ENCODE measurements at regions not wholly inside any gene's neighbourhood (a gene's known extent, or its start where the extent isn't known, plus 50 kb on each side); places are given as distances from the start of the nearest gene placed in this dataset.

DNA sequence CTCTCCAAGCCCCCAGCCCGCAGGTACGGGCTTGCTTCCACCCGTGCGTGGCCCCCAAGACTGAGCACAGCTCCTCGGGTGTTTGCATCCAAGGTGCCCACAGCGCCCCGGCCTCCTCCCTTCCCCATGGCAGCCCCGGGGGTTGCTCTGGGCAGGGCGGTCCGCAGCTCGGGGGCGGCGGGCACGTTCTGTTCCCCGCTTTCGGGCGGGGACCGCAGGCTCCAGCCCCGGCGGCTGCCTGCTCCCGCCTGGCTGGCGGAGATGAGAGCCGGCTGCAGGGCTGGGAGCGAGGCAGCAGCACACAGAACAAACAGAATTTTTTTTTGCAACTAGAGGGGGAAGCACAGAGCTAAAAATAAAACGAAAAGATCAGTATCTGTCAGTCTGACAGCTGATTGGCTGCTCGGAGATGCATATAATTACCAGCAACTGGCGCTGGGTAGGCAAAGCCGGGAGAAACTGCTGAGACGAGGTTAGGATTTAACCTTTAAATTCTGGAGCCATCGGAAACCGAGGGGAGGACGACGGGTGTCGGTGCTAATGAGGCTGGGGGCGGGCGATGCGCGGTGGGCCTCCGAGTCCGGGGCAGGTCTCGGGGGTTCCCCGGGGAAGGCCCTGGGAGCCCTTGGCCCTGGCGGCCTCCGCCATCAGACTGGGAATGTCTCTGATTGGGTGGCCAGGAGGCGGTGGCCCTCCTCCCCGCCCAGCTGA is 142.7 kb upstream of the IER5L start:
- Histone ChIP-seq H3K4me1 (ENCODE audit: insufficient read depth, poor library complexity, severe bottlenecking) (peaks cover 4% of the 10 kb centered on the region), H3K9me3 (ENCODE audit: severe bottlenecking) (no peaks in the 10 kb centered on the region), H3K4me3 (ENCODE audit: severe bottlenecking) (no peak overlapping the region), H3K27ac (ENCODE audit: poor library complexity, severe bottlenecking) (no peak overlapping the region), H3K36me3 (ENCODE audit: low read depth) (no peaks in the 10 kb centered on the region), H3K27me3 (ENCODE audit: insufficient read depth, poor library complexity, severe bottlenecking) (no peaks in the 10 kb centered on the region)
- TF ChIP-seq, protein P1, sequence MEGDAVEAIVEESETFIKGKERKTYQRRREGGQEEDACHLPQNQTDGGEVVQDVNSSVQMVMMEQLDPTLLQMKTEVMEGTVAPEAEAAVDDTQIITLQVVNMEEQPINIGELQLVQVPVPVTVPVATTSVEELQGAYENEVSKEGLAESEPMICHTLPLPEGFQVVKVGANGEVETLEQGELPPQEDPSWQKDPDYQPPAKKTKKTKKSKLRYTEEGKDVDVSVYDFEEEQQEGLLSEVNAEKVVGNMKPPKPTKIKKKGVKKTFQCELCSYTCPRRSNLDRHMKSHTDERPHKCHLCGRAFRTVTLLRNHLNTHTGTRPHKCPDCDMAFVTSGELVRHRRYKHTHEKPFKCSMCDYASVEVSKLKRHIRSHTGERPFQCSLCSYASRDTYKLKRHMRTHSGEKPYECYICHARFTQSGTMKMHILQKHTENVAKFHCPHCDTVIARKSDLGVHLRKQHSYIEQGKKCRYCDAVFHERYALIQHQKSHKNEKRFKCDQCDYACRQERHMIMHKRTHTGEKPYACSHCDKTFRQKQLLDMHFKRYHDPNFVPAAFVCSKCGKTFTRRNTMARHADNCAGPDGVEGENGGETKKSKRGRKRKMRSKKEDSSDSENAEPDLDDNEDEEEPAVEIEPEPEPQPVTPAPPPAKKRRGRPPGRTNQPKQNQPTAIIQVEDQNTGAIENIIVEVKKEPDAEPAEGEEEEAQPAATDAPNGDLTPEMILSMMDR (IDR thresholded peaks at IDR 0.05; ENCODE audit: poor library complexity, severe bottlenecking): peak; percentile 7
- DNase-seq (ENCODE audit: low spot score) (no peak), ATAC-seq (ENCODE audit: low read depth) (peak; percentile 60)

DNA sequence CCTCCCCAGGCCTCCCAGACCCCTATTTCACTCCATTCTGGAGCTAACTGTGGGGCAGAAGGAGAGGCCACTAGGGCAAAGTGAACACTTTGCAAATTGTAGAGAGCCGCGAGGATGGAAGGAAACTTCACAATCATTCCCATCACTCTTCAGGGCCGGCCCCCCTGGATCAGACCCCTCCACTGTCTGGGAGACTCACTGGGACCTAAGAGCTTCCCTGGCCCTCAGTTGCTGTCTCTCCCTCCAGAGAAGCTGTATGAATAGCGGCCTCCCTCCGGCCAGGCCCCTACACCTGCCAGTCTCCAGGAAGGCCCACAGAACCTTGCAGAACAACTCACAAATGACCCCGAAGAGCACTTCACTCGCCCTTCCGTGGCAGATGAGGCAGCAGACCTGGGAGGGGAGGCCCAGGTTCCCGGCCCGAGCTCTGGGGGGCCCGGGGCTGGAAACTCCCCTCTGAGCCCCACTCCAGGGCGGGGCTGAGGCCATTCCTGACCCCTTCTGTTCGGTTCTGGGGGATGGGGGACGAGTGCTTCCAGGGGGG is 141.9 kb upstream of the IER5L start:
- no peak overlapping the region for H3K4me3 ChIP-seq (ENCODE audit: severe bottlenecking)
- H3K4me1 ChIP-seq (ENCODE audit: insufficient read depth, poor library complexity, severe bottlenecking): peaks cover 4% of the 10 kb centered on the region
- H3K36me3 ChIP-seq (ENCODE audit: low read depth): no peaks in the 10 kb centered on the region
- no peak for DNase-seq (ENCODE audit: low spot score)
- H3K9me3 ChIP-seq (ENCODE audit: severe bottlenecking): no peaks in the 10 kb centered on the region
- TF ChIP-seq, protein P1 (IDR thresholded peaks at IDR 0.05; ENCODE audit: poor library complexity, severe bottlenecking): no peak
- no peak overlapping the region for H3K27ac ChIP-seq (ENCODE audit: poor library complexity, severe bottlenecking)
- no peaks in the 10 kb centered on the region for H3K27me3 ChIP-seq (ENCODE audit: insufficient read depth, poor library complexity, severe bottlenecking)
- ATAC-seq (ENCODE audit: low read depth): no peak

DNA sequence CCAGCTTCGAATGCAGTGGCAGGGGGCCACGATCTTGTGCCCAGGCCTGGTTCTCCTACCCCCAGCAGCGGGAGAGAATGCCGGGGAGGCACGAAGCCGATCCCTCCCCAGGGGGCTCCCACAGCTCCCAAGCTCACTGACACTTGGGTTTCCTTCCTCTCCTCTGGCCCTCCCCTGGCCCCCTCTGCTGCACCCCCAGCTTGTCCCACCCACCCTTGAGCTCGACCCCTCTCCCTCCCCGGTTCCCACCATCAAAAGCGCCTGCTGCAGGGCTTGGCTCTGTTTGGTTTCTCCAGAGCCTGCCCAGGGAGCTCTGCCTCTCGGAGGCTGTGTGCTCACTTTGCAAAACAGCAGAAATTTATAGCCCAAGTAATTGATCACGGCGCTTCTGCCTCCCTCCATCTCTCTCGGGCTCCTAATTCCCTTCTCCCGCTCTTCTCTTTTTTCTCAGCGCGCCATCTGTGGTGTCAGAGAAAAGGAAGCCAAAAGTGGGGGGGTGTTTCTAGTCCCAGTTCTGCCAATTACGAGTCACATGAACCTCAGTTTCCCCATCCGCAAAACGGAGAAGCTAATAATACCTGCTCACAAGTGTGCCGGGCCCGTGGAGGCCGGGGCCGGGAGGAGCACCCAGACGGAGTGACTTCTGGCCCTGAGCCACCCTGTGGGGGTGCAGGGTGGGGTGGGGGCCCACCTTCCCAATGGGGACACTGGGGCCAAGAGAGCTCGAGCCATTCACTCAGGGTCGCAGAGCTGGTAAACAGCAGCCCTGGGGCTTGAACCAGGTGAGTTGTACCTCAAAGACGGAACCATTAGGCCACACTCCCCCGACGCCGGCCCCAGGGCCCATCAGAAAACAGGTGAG is 141.2 kb upstream of the IER5L start:
- Histone ChIP-seq H3K27me3 (ENCODE audit: insufficient read depth, poor library complexity, severe bottlenecking) (no peaks in the 10 kb centered on the region), H3K36me3 (ENCODE audit: low read depth) (no peaks in the 10 kb centered on the region), H3K9me3 (ENCODE audit: severe bottlenecking) (no peaks in the 10 kb centered on the region), H3K27ac (ENCODE audit: poor library complexity, severe bottlenecking) (no peak overlapping the region), H3K4me3 (ENCODE audit: severe bottlenecking) (no peak overlapping the region), H3K4me1 (ENCODE audit: insufficient read depth, poor library complexity, severe bottlenecking) (peaks cover 4% of the 10 kb centered on the region)
- no peak for DNase-seq (ENCODE audit: low spot score)
- TF ChIP-seq, protein P1 (IDR thresholded peaks at IDR 0.05; ENCODE audit: poor library complexity, severe bottlenecking): no peak
- no peak for ATAC-seq (ENCODE audit: low read depth)

DNA sequence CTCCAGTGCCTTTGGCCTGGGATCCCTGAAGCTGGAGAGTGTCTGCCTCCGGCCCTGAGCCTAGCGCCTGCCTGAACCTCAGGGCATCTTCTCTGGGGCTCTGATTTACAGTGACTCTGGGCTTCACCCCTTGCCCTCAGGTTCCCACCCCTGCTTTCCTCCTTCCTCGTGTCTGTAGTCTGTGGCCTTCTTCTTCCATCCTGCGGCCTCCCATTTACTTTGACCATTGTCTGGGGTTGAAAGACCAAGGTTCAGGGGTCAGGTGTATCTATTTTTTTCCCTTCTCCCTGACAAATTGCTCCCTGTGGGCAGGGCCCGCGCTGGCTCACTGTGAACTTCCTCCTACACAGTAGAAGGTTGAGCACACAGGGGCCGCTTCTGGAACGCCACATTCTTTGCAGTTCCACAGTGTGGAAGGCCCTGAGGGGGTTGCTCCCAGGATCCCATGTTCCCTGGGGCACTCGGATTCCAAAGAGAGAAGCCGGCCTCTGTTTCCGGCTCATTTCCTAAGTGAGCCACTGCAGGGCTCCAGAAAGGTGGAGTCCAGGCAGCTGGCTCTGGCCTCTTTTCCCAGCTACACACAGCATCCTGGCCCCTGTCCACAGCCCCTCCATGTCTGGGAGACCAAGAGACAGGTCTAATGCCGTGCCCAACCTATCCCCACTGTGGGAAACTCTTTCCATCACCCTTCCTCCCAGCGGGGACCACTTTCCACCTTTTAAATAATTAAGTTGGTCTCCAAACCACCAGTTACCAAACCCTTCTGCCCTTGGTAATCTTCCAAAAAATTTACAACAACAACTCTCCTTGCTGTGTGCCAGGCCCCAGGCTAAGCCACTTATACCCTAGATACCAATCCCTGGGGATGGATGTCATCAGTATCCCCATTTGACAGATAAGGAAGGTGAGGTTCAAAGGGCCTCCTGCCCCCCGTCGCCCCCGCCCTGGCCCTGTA is 140.3 kb upstream of the IER5L start:
- no peaks in the 10 kb centered on the region for H3K27me3 ChIP-seq (ENCODE audit: insufficient read depth, poor library complexity, severe bottlenecking)
- no peaks in the 10 kb centered on the region for H3K36me3 ChIP-seq (ENCODE audit: low read depth)
- ATAC-seq (ENCODE audit: low read depth) (no peak), DNase-seq (ENCODE audit: low spot score) (no peak)
- H3K27ac ChIP-seq (ENCODE audit: poor library complexity, severe bottlenecking): no peak overlapping the region
- TF ChIP-seq, protein P1 (IDR thresholded peaks at IDR 0.05; ENCODE audit: poor library complexity, severe bottlenecking): no peak
- peaks cover 4% of the 10 kb centered on the region for H3K4me1 ChIP-seq (ENCODE audit: insufficient read depth, poor library complexity, severe bottlenecking)
- no peaks in the 10 kb centered on the region for H3K9me3 ChIP-seq (ENCODE audit: severe bottlenecking)
- H3K4me3 ChIP-seq (ENCODE audit: severe bottlenecking): no peak overlapping the region

All from RWPE2 (cell line).